ENCODE measurements at regions not wholly inside any gene's neighbourhood (a gene's known extent, or its start where the extent isn't known, plus 50 kb on each side); places are given as distances from the start of the nearest gene placed in this dataset.

DNA sequence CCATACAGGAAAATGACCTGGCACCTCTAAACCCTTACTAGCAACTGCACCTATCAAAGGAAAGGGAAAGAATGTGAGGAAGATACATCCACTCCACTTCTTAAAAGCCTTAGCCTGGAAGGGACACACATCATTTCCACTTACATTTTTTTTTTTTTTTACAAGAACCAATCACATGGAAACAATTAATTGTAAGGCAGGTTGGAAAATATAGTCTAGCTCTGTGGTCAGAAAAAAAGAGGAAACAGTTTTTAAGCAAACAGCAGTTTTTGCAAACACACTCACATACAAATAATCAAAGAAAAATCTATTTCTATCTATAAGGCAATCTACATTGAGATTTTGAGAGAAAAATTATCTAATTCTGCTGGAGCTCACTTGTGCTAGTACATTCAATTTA lies 98.9 kb upstream of the SPRED1 start:
- Histone ChIP-seq H3K4me1 (no peaks in the 10 kb centered on the region), H3K27ac (no peak overlapping the region), H3K36me3 (no peaks in the 10 kb centered on the region), H3K27me3 (no peaks in the 10 kb centered on the region), H3K9me3 (peaks cover 0 to 19% (median 8%) of the 10 kb centered on the region in 3 donors), H3K4me3 (no peak overlapping the region)
- intact Hi-C loops (cut with DNase I; ENCODE audit: low total_unique reads) = no loop called here
- DNase-seq = no peak
- TF ChIP-seq, protein P1, sequence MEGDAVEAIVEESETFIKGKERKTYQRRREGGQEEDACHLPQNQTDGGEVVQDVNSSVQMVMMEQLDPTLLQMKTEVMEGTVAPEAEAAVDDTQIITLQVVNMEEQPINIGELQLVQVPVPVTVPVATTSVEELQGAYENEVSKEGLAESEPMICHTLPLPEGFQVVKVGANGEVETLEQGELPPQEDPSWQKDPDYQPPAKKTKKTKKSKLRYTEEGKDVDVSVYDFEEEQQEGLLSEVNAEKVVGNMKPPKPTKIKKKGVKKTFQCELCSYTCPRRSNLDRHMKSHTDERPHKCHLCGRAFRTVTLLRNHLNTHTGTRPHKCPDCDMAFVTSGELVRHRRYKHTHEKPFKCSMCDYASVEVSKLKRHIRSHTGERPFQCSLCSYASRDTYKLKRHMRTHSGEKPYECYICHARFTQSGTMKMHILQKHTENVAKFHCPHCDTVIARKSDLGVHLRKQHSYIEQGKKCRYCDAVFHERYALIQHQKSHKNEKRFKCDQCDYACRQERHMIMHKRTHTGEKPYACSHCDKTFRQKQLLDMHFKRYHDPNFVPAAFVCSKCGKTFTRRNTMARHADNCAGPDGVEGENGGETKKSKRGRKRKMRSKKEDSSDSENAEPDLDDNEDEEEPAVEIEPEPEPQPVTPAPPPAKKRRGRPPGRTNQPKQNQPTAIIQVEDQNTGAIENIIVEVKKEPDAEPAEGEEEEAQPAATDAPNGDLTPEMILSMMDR (IDR thresholded peaks at IDR 0.05) = no peak

DNA sequence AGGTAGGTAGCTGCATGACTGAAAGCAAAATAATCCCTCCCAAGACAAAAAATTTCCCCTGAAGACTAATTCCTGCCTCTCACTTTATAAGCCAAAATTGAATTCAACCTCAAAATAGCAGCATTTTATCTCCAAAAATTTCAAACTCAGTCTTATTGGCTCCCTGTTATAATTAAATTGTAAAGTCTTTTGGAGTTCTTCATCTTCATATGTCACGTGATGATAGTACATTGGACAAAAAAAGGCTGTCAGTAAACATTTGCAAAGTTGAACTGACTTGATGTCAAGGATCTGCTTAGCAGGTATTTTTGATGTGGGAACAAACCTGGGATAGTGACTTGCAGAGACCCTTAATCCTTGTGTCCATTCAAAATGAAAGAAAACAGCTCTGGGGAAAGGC lies 98.4 kb upstream of the SPRED1 start:
- intact Hi-C loops (cut with DNase I; ENCODE audit: low total_unique reads) = no loop called here
- Histone ChIP-seq H3K27ac (no peak overlapping the region), H3K36me3 (no peaks in the 10 kb centered on the region), H3K27me3 (no peaks in the 10 kb centered on the region), H3K4me1 (no peaks in the 10 kb centered on the region), H3K4me3 (no peak overlapping the region), H3K9me3 (peaks cover 0 to 19% (median 8%) of the 10 kb centered on the region in 3 donors)
- DNase-seq = no peak
- TF ChIP-seq, protein P1 (IDR thresholded peaks at IDR 0.05) = no peak

DNA sequence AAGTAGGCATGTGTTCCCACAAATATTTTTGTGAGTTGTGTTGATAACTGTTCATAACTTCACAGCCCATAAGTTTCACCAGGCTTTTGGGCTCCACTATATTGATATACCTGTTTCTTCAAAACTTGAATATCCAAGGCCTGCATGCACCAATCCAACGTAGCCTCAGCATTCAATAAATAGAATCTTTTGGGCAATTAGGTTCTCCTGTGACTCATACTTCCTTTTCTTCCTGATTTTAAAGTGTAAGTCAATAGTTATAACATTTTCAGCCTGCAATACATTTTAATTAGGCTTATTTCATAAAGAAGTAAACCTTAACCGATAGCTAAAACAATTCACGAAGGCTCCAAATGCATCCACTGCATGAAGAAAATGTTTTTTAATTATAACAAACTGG lies 97.8 kb upstream of the SPRED1 start:
- Histone ChIP-seq H3K9me3 (peaks cover 0 to 18% (median 8%) of the 10 kb centered on the region in 3 donors), H3K27ac (no peak overlapping the region), H3K27me3 (no peaks in the 10 kb centered on the region), H3K4me3 (no peak overlapping the region), H3K36me3 (no peaks in the 10 kb centered on the region), H3K4me1 (no peaks in the 10 kb centered on the region)
- intact Hi-C loops (cut with DNase I; ENCODE audit: low total_unique reads) = no loop called here
- DNase-seq = no peak
- TF ChIP-seq, protein P1 (IDR thresholded peaks at IDR 0.05) = no peak

DNA sequence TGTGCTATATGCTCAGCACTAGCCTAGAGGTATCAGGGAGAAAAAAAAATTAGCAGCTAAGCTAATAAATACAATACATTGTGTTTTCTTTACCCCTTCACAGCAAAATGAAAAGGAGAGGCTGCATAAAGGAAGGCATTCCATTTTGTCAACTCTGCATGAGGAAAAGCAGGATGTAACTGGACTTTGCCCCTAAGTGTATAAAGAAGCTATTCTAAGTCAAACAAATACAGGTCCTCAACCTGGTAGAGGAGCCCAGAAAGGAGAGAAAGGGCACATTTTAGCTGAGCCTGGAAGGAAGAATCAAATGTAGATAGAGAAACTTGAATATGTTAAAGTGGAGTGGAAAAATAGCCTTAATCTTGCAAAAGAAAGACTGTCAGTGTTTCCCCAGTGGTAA lies 89.0 kb upstream of the SPRED1 start:
- Histone ChIP-seq H3K4me1 (no peaks in the 10 kb centered on the region), H3K27me3 (no peaks in the 10 kb centered on the region), H3K27ac (no peak overlapping the region), H3K36me3 (no peaks in the 10 kb centered on the region), H3K4me3 (no peak overlapping the region), H3K9me3 (no peaks in the 10 kb centered on the region)
- TF ChIP-seq, protein P1 (IDR thresholded peaks at IDR 0.05) = no peak
- intact Hi-C loops (cut with DNase I; ENCODE audit: low total_unique reads) = no loop called here
- no peak for DNase-seq

DNA sequence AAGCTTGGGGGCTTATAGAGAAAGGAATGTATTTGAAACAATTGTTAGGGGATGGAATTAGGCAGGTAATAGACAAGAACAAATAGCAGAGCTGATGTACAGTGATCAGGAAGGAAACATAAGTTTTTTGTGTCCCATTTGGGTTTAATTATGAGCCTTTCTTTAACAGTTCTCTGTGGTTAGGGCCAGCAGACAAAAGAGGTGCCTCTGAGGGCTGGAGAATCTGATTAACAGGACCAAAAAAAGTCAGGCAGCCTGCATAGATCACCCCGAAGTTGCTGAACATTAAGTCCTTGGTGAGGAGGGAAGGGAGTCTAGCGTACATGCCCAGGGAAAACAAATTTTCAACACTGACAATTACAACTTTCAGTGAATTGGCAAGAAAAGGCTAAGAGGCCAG lies 88.6 kb upstream of the SPRED1 start:
- H3K27ac ChIP-seq = no peak overlapping the region
- H3K4me1 ChIP-seq = no peaks in the 10 kb centered on the region
- intact Hi-C loops (cut with DNase I; ENCODE audit: low total_unique reads) = no loop called here
- DNase-seq = no peak
- no peak overlapping the region for H3K4me3 ChIP-seq
- H3K27me3 ChIP-seq = no peaks in the 10 kb centered on the region
- H3K9me3 ChIP-seq = no peaks in the 10 kb centered on the region
- TF ChIP-seq, protein P1 (IDR thresholded peaks at IDR 0.05) = no peak
- no peaks in the 10 kb centered on the region for H3K36me3 ChIP-seq

DNA sequence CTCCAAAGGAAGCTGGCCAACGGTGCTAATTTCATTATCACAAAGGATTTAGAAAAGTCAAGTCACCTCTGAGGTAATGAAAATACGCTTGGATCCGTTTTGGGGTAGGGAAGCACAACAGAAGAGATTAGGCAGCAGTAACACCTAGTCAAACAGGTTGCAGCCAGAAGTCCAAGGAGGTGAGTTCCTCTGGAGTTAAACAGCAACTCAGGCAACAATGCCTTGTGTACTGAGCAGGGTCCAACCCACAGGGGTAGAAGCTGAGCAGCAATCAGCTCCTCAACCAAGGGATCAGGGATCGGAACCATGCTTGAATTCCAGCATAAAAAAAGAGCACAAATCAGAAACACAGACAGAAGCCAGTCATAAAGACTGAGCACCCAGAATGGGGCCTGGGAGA lies 88.1 kb upstream of the SPRED1 start:
- no peaks in the 10 kb centered on the region for H3K4me1 ChIP-seq
- DNase-seq = no peak
- no peak overlapping the region for H3K4me3 ChIP-seq
- intact Hi-C loops (cut with DNase I; ENCODE audit: low total_unique reads) = no loop called here
- no peaks in the 10 kb centered on the region for H3K36me3 ChIP-seq
- no peak overlapping the region for H3K27ac ChIP-seq
- TF ChIP-seq, protein P1 (IDR thresholded peaks at IDR 0.05) = no peak
- H3K9me3 ChIP-seq = no peaks in the 10 kb centered on the region
- H3K27me3 ChIP-seq = no peaks in the 10 kb centered on the region
